PC-3 (cell line): ENCODE measurements at regions not wholly inside any gene's neighbourhood (a gene's known extent, or its start where the extent isn't known, plus 50 kb on each side); places are given as distances from the start of the nearest gene placed in this dataset.

Experiments
- CTCF ChIP-seq: fragments of 300-600 bp; sonication (generic); conservative IDR thresholded peaks from 2 replicates; pipeline ENCODE4 v1.5.1; 2017; ENCODE audit warnings: antibody characterized with exemption, low read depth, mild to moderate bottlenecking, low read length
- EZH2 ChIP-seq: fragments of 300-600 bp; sonication (generic); IDR thresholded peaks from one replicate; pipeline ENCODE4 v1.6.1; 2017; ENCODE audit warnings: antibody characterized with exemption, mild to moderate bottlenecking, low read length; ENCODE audit not compliant: unreplicated experiment

GRCh38 chr16:17635183-17635582 lies 164.4 kb upstream of the XYLT1 start:
- TF ChIP-seq CTCF (no peak), EZH2 (no peak)
